ENCODE measurements at regions not wholly inside any gene's neighbourhood (a gene's known extent, or its start where the extent isn't known, plus 50 kb on each side); places are given as distances from the start of the nearest gene placed in this dataset.
A peak's percentile ranks its signal among the peaks of the same experiment; 100 is the strongest.

DNA sequence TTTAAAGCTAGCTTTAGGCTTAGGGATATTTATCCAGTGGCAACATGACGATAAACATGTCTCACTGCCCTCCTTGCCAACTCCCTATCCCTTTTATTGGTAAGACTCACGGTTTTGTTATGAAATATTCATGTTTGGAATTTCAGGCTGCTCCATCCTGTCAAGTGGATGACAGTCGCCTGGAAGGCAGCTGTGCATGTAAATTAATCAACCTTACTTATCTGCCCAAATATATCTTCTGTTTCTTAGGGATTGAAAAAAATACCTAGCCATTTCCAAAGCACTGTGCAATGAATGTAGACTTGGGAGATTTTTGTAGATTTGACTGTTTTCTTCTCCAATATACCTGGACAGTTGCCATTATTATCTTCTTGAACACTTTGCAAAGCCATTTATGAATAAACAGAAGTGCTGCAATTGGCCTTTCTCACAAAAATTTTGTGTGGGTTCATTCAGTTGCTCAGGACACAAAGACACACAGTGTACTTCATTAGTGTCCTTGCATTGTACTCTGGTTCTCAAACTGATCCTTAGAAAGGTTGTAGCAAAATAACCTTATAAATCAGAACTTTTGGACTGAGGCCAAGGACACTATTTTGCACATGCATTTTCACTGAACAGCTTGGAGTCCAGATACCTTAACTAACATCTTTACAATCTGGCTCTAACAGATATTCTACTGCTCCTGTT lies 889.4 kb upstream of the SEMA6A start:
- no peak for DNase-seq

- no peak for DNase-seq
These were observed 887.3 kb upstream of the SEMA6A start for GRCh38 chr5:117461966-117462365.

DNA sequence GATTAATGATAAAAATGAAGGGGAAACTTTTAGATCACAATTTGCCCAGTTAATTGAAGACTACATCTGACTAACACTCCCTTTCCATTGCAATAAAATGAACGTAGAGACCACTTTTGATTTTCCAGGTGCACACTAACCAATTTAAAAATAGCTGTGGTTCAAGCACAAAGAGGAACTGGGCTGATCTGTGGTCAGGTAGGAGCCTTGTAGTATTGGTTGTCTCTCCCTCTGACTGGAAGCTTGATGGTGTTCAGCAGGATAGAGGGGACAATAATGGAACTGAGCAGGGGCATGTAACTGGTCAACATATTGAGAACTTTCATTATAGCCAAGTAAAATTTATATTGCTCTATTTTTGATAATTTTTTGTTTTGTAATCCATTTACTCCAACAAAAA lies 886.8 kb upstream of the SEMA6A start:
- DNase-seq, result no peak

GRCh38 chr5:117457656-117458055 lies 883.0 kb upstream of the SEMA6A start:
- no peak for DNase-seq

- DNase-seq, result no peak
These were observed 882.3 kb upstream of the SEMA6A start for GRCh38 chr5:117456866-117457470.

- peak; percentile 2 for DNase-seq
These were observed 880.9 kb upstream of the SEMA6A start for GRCh38 chr5:117455236-117456233.

GRCh38 chr5:117454716-117455212 lies 880.1 kb upstream of the SEMA6A start:
- peak; percentile 39 for DNase-seq

GRCh38 chr5:117436846-117437245 lies 862.2 kb upstream of the SEMA6A start:
- no peak for DNase-seq

DNA sequence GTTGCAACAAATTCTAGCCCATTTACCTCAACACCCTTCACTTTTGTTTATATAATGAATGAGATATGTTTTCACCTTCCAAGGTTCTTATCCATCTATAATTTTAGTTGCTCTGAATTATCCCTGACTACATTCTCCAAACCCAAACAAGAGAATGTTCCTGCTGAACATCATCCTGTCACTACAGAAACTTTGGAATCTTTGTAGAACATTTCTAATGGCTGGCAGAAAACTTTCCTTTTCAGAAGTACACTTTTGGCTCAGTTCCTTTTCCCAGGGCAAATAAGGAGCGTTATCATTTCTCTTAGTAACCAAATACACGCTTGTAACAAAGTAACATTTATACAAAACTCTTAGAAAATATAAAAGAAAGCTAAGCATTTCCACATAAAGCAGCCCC lies 860.6 kb upstream of the SEMA6A start:
- DNase-seq, result no peak

DNA sequence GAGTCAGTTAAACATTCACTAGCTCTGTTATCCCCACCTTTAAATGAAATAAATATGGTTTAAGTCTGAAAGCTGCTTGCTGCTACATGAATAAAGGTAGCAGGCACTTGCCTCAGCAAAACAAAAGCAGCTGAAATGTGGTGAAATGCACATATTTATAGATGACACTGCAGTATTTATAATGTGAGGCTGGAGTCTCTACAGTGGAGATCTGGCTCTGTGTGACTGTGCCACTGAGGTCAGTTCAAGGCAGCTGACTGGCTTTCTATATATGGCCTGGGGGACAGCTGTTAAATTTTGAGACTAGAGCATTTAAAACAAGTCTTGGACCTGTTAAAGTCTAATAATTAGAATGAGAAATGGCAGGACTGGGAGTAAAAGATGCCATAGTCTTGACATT lies 859.6 kb upstream of the SEMA6A start:
- no peak for DNase-seq

DNA sequence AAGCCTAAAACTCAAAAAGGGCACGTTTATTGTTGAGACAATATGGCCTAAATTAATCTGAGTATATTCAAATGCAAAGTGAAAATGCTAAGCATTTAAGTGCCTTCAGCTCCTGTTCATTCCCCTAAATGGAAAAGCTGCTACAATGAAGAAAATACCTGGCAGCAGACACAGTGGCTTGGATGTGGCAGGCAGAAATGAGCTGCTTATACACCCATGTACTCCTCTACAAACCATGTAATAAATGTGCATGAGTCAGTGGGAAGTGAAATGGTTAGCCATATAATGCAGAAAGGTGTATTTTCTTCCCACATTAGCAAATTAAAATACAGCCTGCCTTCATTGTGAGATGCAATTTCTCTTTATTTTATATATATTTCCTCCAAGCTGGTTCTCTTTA lies 859.2 kb upstream of the SEMA6A start:
- DNase-seq, result no peak

- DNase-seq, result no peak
These were observed 856.5 kb upstream of the SEMA6A start for GRCh38 chr5:117431091-117431490.

DNA sequence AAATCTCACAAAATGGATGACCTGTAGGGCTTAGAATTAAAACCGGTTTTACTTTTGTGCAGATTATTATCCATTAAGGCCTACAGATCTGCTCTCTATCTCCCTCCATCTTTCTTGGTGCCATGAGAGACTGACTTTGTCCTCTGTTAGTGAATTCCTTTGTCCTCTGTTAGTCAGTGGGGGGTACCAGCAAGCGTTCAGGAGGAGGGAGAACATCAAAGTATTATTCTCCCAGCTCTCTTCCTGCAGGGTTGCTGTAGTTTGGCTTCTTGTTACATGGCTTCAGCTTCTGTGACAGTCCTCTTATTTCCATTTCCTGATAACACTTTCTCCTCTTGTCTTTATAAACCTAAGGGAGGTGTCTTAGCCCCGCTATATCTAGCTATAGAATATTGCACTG lies 850.5 kb upstream of the SEMA6A start:
- DNase-seq, result no peak

DNA sequence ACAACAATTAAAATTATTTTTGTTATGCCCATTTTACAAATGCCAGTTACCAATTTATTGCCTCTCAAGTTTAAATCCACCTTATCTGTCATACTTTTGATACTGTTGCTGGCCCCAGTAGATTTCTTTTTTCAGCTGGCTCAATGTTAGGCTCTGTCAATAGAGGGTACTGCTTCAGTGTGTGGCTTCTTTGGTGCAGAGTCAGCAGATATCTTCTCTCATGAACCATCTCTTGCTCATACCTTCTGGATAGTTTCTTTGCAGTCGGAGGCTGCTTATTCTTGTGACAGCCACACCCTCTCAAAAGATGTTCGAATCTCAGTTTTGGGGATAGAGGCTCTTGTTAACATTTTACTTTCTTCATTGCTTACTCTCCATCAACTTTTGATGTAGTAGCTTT lies 849.9 kb upstream of the SEMA6A start:
- DNase-seq, result no peak

- no peak for DNase-seq
These were observed 842.9 kb upstream of the SEMA6A start for GRCh38 chr5:117417501-117417900.

DNA sequence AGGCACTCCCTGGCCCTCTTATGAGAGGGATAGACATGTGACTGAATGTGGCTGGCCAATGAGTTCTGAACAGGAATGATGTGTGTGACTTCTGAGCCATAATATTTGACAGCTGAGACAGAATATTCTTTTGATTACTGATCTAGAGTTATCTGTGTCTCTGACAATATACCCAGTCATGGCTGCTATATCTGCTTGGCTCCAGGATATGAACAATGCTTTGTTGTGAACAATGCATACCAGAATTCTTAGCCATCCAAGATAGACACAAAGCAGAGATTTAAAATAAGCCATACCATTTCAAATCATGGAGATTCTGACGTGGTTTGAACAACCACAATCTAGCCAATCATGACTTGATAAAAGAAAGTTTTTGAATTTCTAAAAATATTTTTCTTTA lies 840.3 kb upstream of the SEMA6A start:
- DNase-seq, result no peak

GRCh38 chr5:117411701-117412100 lies 837.1 kb upstream of the SEMA6A start:
- no peak for DNase-seq

- DNase-seq, result no peak
These were observed 830.6 kb upstream of the SEMA6A start for GRCh38 chr5:117405197-117405596.

- no peak for DNase-seq
These were observed 820.0 kb upstream of the SEMA6A start for GRCh38 chr5:117394506-117395157.

DNA sequence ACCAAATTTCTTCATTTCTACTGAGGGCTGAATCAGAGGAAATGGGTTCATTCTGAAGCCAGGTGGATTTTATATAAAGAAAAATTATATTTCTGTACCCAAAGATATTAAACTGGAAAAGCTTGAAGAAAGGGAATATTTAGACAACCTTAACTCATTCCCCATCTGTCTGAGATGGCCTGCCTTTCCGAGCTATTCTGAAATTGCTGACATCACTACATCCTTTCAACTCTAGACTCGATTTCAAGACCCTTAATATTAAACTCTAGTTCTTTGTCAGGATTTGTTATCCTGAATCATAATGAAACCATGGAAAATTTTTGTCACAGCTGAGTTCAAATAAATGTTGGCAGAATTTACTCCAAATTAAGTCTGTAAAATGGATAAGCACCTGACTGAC lies 818.5 kb upstream of the SEMA6A start:
- DNase-seq, result no peak

- DNase-seq, result no peak
These were observed 805.7 kb upstream of the SEMA6A start for GRCh38 chr5:117380316-117380715.

- DNase-seq, result no peak
These were observed 804.9 kb upstream of the SEMA6A start for GRCh38 chr5:117379521-117379920.

- no peak for DNase-seq
These were observed 802.1 kb upstream of the SEMA6A start for GRCh38 chr5:117376748-117377147.

Data from CD4-positive, alpha-beta T cell treated with Interleukin-17A for 4 hours (primary cell).